ENCODE measurements at regions not wholly inside any gene's neighbourhood (a gene's known extent, or its start where the extent isn't known, plus 50 kb on each side); places are given as distances from the start of the nearest gene placed in this dataset.
"Not testable (repeated sequence)": the region's sequence is repeated elsewhere in the genome, so short reads cannot be mapped to it uniquely, and the experiment has no call there.

GRCh38 chr7:112540839-112541577 is 60.2 kb downstream of the LSMEM1 start:
- no peak for DNase-seq

GRCh38 chr7:112546723-112547513 is 66.1 kb downstream of the LSMEM1 start:
- no peak for DNase-seq

GRCh38 chr7:112547916-112548315 is 67.1 kb downstream of the LSMEM1 start:
- no peak for DNase-seq

- peak in 1 of 2 donors; percentile 64 for DNase-seq
These were observed 69.8 kb downstream of the LSMEM1 start for GRCh38 chr7:112550468-112551060.

GRCh38 chr7:112551521-112551920 is 70.7 kb downstream of the LSMEM1 start:
- DNase-seq, result not testable (repeated sequence)

GRCh38 chr7:112554591-112554990 is 73.8 kb downstream of the LSMEM1 start:
- DNase-seq, result no peak

- no peak for DNase-seq
These were observed 75.8 kb downstream of the LSMEM1 start for GRCh38 chr7:112556633-112557032.

GRCh38 chr7:112566442-112567324 is 85.9 kb downstream of the LSMEM1 start:
- no peak for DNase-seq

- DNase-seq, result no peak
These were observed 86.6 kb downstream of the LSMEM1 start for GRCh38 chr7:112567388-112567787.

- DNase-seq, result no peak
These were observed 91.2 kb downstream of the LSMEM1 start for GRCh38 chr7:112571852-112572607.

GRCh38 chr7:112572669-112573301 is 92.0 kb downstream of the LSMEM1 start:
- no peak for DNase-seq

- no peak for DNase-seq
These were observed 92.7 kb downstream of the LSMEM1 start for GRCh38 chr7:112573302-112574039.

- DNase-seq, result no peak
These were observed 95.1 kb downstream of the LSMEM1 start for GRCh38 chr7:112575864-112576263.

GRCh38 chr7:112579388-112579787 is 98.6 kb downstream of the LSMEM1 start:
- DNase-seq, result no peak

GRCh38 chr7:112580717-112581435 is 100.1 kb downstream of the LSMEM1 start:
- DNase-seq, result no peak

- no peak for DNase-seq
These were observed 100.7 kb downstream of the LSMEM1 start for GRCh38 chr7:112581529-112581928.

GRCh38 chr7:112584290-112584689 is 103.5 kb downstream of the LSMEM1 start:
- DNase-seq, result no peak

GRCh38 chr7:112587504-112587903 is 106.7 kb downstream of the LSMEM1 start:
- DNase-seq, result no peak

GRCh38 chr7:112592565-112593263 is 111.9 kb downstream of the LSMEM1 start:
- not testable (repeated sequence) for DNase-seq

Data from CD4-positive, alpha-beta T cell treated with Interleukin-4 for 1 hour (primary cell).